ENCODE measurements at regions not wholly inside any gene's neighbourhood (a gene's known extent, or its start where the extent isn't known, plus 50 kb on each side); places are given as distances from the start of the nearest gene placed in this dataset.

GRCh38 chr12:60399064-60399463 lies 803.2 kb downstream of the SLC16A7 start:
- TF ChIP-seq ZFX (IDR thresholded peaks at IDR 0.05; ENCODE audit: borderline replicate concordance) (no peak), CTCF (IDR thresholded peaks at IDR 0.05) (no peak)

GRCh38 chr12:60402996-60403395 lies 807.2 kb downstream of the SLC16A7 start:
- no peak for TF ChIP-seq ZFX (IDR thresholded peaks at IDR 0.05; ENCODE audit: borderline replicate concordance)
- TF ChIP-seq CTCF (IDR thresholded peaks at IDR 0.05): no peak
- no peak overlapping the region for H3K27ac ChIP-seq

More at GRCh38 chr12:60399064-60399463, 803.2 kb downstream of the SLC16A7 start:
- H3K27ac ChIP-seq: no peak overlapping the region

GRCh38 chr12:60415351-60415750 lies 819.5 kb downstream of the SLC16A7 start:
- TF ChIP-seq ZFX (IDR thresholded peaks at IDR 0.05; ENCODE audit: borderline replicate concordance) (no peak), CTCF (IDR thresholded peaks at IDR 0.05) (no peak)
- no peak overlapping the region for H3K27ac ChIP-seq

- no peak overlapping the region for H3K27ac ChIP-seq
- TF ChIP-seq ZFX (IDR thresholded peaks at IDR 0.05; ENCODE audit: borderline replicate concordance): no peak
- no peak for TF ChIP-seq CTCF (IDR thresholded peaks at IDR 0.05)
Measured at GRCh38 chr12:60419986-60420385, 824.2 kb downstream of the SLC16A7 start.

- TF ChIP-seq CTCF (IDR thresholded peaks at IDR 0.05) (no peak), ZFX (IDR thresholded peaks at IDR 0.05; ENCODE audit: borderline replicate concordance) (no peak)
- no peak overlapping the region for H3K27ac ChIP-seq
Measured at GRCh38 chr12:60421741-60422140, 825.9 kb downstream of the SLC16A7 start.

- H3K27ac ChIP-seq: no peak overlapping the region
- no peak for TF ChIP-seq ZFX (IDR thresholded peaks at IDR 0.05; ENCODE audit: borderline replicate concordance)
- TF ChIP-seq CTCF (IDR thresholded peaks at IDR 0.05): no peak
Measured at GRCh38 chr12:60437297-60437696, 841.5 kb downstream of the SLC16A7 start.

- no peak overlapping the region for H3K27ac ChIP-seq
- TF ChIP-seq ZFX (IDR thresholded peaks at IDR 0.05; ENCODE audit: borderline replicate concordance) (no peak), CTCF (IDR thresholded peaks at IDR 0.05) (no peak)
Measured at GRCh38 chr12:60441577-60441976, 845.7 kb downstream of the SLC16A7 start.

Data from 22Rv1 (cell line).